IgD-negative memory B cell (primary cell): ENCODE measurements at regions not wholly inside any gene's neighbourhood (a gene's known extent, or its start where the extent isn't known, plus 50 kb on each side); places are given as distances from the start of the nearest gene placed in this dataset.

Experiments used
- H3K27ac Mint-ChIP-seq, 3 donors: one replicate each; pipeline ENCODE4 v1.8.0; 2020 to 2022; ENCODE audit warnings: mild to moderate bottlenecking in 3 of 3, mixed read lengths in 3 of 3, moderate library complexity in 1 of 3
- H3K27me3 Mint-ChIP-seq: one replicate; pipeline ENCODE4 v1.8.0; 2021; ENCODE audit warnings: mixed read lengths
- H3K36me3 Mint-ChIP-seq: one replicate; pipeline ENCODE4 v1.8.0; 2020; ENCODE audit warnings: mild to moderate bottlenecking, mixed read lengths
- H3K4me1 Mint-ChIP-seq, 3 donors: one replicate each; pipeline ENCODE4 v1.8.0; 2020 to 2022; ENCODE audit warnings: mixed read lengths in 3 of 3, mild to moderate bottlenecking in 1 of 3
- H3K4me3 Mint-ChIP-seq, 4 donors: one replicate each; pipeline ENCODE4 v1.8.0; 2020 to 2022; ENCODE audit warnings: mild to moderate bottlenecking in 4 of 4, mixed read lengths in 4 of 4, moderate library complexity in 3 of 4
- H3K9me3 Mint-ChIP-seq, 3 donors: one replicate each; pipeline ENCODE4 v1.8.0; 2020 to 2021; ENCODE audit warnings: mixed read lengths in 3 of 3, mild to moderate bottlenecking in 1 of 3

- peaks cover 1 to 7% (median 1%) of the 10 kb centered on the region in 3 donors for H3K9me3 Mint-ChIP-seq
Measured at GRCh38 chr1:168871531-168871930, 142.5 kb upstream of the DPT start.

GRCh38 chr1:168875831-168876230, 146.8 kb upstream of the DPT start:
- H3K27ac Mint-ChIP-seq, result no peak overlapping the region
- no peaks in the 10 kb centered on the region for H3K27me3 Mint-ChIP-seq
- no peaks in the 10 kb centered on the region for H3K36me3 Mint-ChIP-seq
- no peak overlapping the region for H3K4me3 Mint-ChIP-seq
- H3K4me1 Mint-ChIP-seq, result no peaks in the 10 kb centered on the region
- peaks cover 0 to 5% (median 0%) of the 10 kb centered on the region in 3 donors for H3K9me3 Mint-ChIP-seq

More at GRCh38 chr1:168871531-168871930, 142.5 kb upstream of the DPT start:
- Mint-ChIP-seq H3K27ac (no peak overlapping the region), H3K4me1 (no peaks in the 10 kb centered on the region), H3K36me3 (no peaks in the 10 kb centered on the region), H3K4me3 (no peak overlapping the region), H3K27me3 (no peaks in the 10 kb centered on the region)

GRCh38 chr1:168876830-168877229, 147.8 kb upstream of the DPT start:
- peaks cover 0 to 5% (median 0%) of the 10 kb centered on the region in 3 donors for H3K9me3 Mint-ChIP-seq
- H3K27me3 Mint-ChIP-seq, result no peaks in the 10 kb centered on the region
- H3K4me3 Mint-ChIP-seq, result no peak overlapping the region
- H3K36me3 Mint-ChIP-seq, result no peaks in the 10 kb centered on the region
- H3K27ac Mint-ChIP-seq, result no peak overlapping the region
- no peaks in the 10 kb centered on the region for H3K4me1 Mint-ChIP-seq

- Mint-ChIP-seq H3K27me3 (peaks cover 1% of the 10 kb centered on the region), H3K36me3 (no peaks in the 10 kb centered on the region), H3K4me3 (no peak overlapping the region), H3K9me3 (peaks cover 0 to 5% (median 0%) of the 10 kb centered on the region in 3 donors), H3K4me1 (no peaks in the 10 kb centered on the region), H3K27ac (no peak overlapping the region)
Measured at GRCh38 chr1:168879896-168880734, 151.1 kb upstream of the DPT start.

GRCh38 chr1:168881656-168882260, 152.8 kb upstream of the DPT start:
- no peak overlapping the region for H3K4me3 Mint-ChIP-seq
- no peaks in the 10 kb centered on the region for H3K4me1 Mint-ChIP-seq
- H3K36me3 Mint-ChIP-seq, result no peaks in the 10 kb centered on the region
- peaks cover 1% of the 10 kb centered on the region for H3K27me3 Mint-ChIP-seq
- peaks cover 0 to 7% (median 1%) of the 10 kb centered on the region in 3 donors for H3K9me3 Mint-ChIP-seq
- no peak overlapping the region for H3K27ac Mint-ChIP-seq

GRCh38 chr1:168887381-168887780, 158.4 kb upstream of the DPT start:
- H3K4me1 Mint-ChIP-seq, result no peaks in the 10 kb centered on the region
- peaks cover 0 to 4% (median 1%) of the 10 kb centered on the region in 3 donors for H3K9me3 Mint-ChIP-seq
- peak overlapping the region in 1 of 4 donors; percentile 46 for H3K4me3 Mint-ChIP-seq
- H3K27me3 Mint-ChIP-seq, result peaks cover 3% of the 10 kb centered on the region
- no peaks in the 10 kb centered on the region for H3K36me3 Mint-ChIP-seq
- no peak overlapping the region for H3K27ac Mint-ChIP-seq

- Mint-ChIP-seq H3K4me3 (no peak overlapping the region), H3K9me3 (peaks cover 0 to 4% (median 1%) of the 10 kb centered on the region in 3 donors), H3K4me1 (no peaks in the 10 kb centered on the region), H3K36me3 (no peaks in the 10 kb centered on the region), H3K27me3 (peaks cover 2% of the 10 kb centered on the region), H3K27ac (no peak overlapping the region)
Measured at GRCh38 chr1:168888418-168888817, 159.4 kb upstream of the DPT start.

GRCh38 chr1:168892931-168893330, 163.9 kb upstream of the DPT start:
- Mint-ChIP-seq H3K27me3 (peaks cover 8% of the 10 kb centered on the region), H3K9me3 (no peaks in the 10 kb centered on the region), H3K36me3 (no peaks in the 10 kb centered on the region), H3K27ac (no peak overlapping the region), H3K4me3 (no peak overlapping the region), H3K4me1 (no peaks in the 10 kb centered on the region)

- H3K4me3 Mint-ChIP-seq, result no peak overlapping the region
- no peaks in the 10 kb centered on the region for H3K4me1 Mint-ChIP-seq
- no peaks in the 10 kb centered on the region for H3K36me3 Mint-ChIP-seq
- H3K27me3 Mint-ChIP-seq, result peaks cover 9% of the 10 kb centered on the region
- no peak overlapping the region for H3K27ac Mint-ChIP-seq
- H3K9me3 Mint-ChIP-seq, result no peaks in the 10 kb centered on the region
Measured at GRCh38 chr1:168893359-168893801, 164.4 kb upstream of the DPT start.

DNA sequence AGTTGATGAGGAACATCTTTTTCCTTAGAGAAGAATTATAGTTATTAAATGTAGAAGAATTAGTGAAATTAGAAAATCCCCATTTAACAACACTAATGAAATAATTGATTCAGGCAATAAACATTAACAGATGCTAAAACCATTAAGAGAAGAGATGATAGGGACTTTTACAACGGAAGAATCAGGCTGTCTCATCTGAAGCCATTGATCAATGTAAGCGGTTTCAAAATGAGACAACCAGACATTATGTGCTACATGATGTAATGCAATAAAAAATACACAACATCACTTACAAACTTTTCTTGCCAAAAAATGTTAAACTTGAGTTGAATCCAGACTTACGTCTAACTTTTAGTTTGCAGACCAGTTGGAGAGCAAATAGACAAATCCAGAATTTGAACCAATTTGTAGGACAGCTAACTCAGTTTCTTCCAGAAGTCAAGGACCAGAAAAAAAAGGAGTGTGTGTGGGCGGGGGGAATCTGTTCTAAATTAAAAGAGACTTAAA, 165.4 kb upstream of the DPT start:
- Mint-ChIP-seq H3K4me3 (no peak overlapping the region), H3K4me1 (no peaks in the 10 kb centered on the region), H3K27me3 (peaks cover 9% of the 10 kb centered on the region), H3K27ac (no peak overlapping the region), H3K36me3 (no peaks in the 10 kb centered on the region), H3K9me3 (no peaks in the 10 kb centered on the region)

GRCh38 chr1:168897249-168897648, 168.2 kb upstream of the DPT start:
- Mint-ChIP-seq H3K4me1 (no peaks in the 10 kb centered on the region), H3K27me3 (peaks cover 8% of the 10 kb centered on the region), H3K4me3 (no peak overlapping the region), H3K36me3 (no peaks in the 10 kb centered on the region), H3K9me3 (no peaks in the 10 kb centered on the region), H3K27ac (no peak overlapping the region)

GRCh38 chr1:168903237-168903830, 174.3 kb upstream of the DPT start:
- Mint-ChIP-seq H3K36me3 (no peaks in the 10 kb centered on the region), H3K27me3 (peaks cover 4% of the 10 kb centered on the region), H3K27ac (no peak overlapping the region), H3K4me3 (no peak overlapping the region), H3K4me1 (no peaks in the 10 kb centered on the region), H3K9me3 (no peaks in the 10 kb centered on the region)

GRCh38 chr1:168905633-168906032, 176.6 kb upstream of the DPT start:
- H3K27me3 Mint-ChIP-seq, result peaks cover 4% of the 10 kb centered on the region
- no peaks in the 10 kb centered on the region for H3K36me3 Mint-ChIP-seq
- no peaks in the 10 kb centered on the region for H3K9me3 Mint-ChIP-seq
- no peak overlapping the region for H3K4me3 Mint-ChIP-seq
- H3K4me1 Mint-ChIP-seq, result no peaks in the 10 kb centered on the region
- H3K27ac Mint-ChIP-seq, result no peak overlapping the region

DNA sequence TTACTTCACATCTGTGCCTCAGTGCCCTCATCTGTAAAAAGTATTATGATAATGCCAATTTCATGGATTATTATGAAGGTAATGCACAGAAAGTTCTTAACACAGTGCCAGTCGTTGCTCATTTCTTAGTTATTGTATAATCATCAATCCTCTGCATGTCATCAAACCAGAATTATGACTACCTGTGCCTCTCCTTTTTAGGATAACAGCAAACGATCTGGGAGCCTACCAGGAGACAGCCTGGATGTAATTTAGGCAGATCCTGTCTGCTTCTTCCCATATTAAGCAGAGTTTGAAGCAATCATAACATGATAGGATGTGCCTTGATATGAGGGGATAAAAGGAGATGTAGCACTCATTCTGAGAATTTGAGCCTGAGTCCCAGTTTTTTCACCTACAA, 177.4 kb upstream of the DPT start:
- Mint-ChIP-seq H3K36me3 (no peaks in the 10 kb centered on the region), H3K4me3 (no peak overlapping the region), H3K27me3 (peaks cover 4% of the 10 kb centered on the region), H3K4me1 (no peaks in the 10 kb centered on the region), H3K9me3 (no peaks in the 10 kb centered on the region), H3K27ac (no peak overlapping the region)

DNA sequence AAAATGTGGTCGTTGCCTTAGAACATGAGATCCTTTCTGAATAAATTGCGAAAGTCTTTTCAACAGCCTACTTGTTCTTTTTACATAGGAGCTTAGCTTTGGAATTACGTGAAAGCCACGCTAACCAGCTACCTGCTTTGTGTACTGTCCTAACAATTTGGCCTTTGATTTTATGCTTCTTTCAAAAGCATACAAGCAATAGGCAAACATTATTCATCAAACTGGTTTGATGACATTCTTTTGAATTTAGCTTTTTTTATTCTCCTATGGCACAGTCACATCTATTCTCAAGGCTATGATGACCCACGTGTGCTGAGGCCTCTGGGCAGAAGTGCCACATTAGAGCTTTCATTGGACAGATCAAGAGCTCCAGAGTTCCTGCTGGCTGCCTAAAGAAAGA, 178.0 kb upstream of the DPT start:
- no peak overlapping the region for H3K4me3 Mint-ChIP-seq
- no peak overlapping the region for H3K27ac Mint-ChIP-seq
- H3K4me1 Mint-ChIP-seq, result no peaks in the 10 kb centered on the region
- H3K27me3 Mint-ChIP-seq, result peaks cover 4% of the 10 kb centered on the region
- H3K9me3 Mint-ChIP-seq, result no peaks in the 10 kb centered on the region
- H3K36me3 Mint-ChIP-seq, result no peaks in the 10 kb centered on the region
